ENCODE measurements at regions not wholly inside any gene's neighbourhood (a gene's known extent, or its start where the extent isn't known, plus 50 kb on each side); places are given as distances from the start of the nearest gene placed in this dataset.

- Histone ChIP-seq H3K4me1 (ENCODE audit: insufficient read depth, low read length) (no peaks in the 10 kb centered on the region), H3T11ph (ENCODE audit: low read length) (no peak overlapping the region), H4K8ac (replicated peaks; ENCODE audit: insufficient read length, low read depth, low read length) (no peak overlapping the region), H3K27me3 (ENCODE audit: insufficient read depth, low read length) (no peaks in the 10 kb centered on the region), H2BK120ac (ENCODE audit: low read depth, low read length, poor library complexity, severe bottlenecking) (no peak overlapping the region), H4K20me1 (ENCODE audit: control insufficient read depth, insufficient read depth, insufficient read length) (no peaks in the 10 kb centered on the region), H3K79me1 (ENCODE audit: insufficient read depth, low read depth, low read length, poor library complexity, severe bottlenecking) (no peaks in the 10 kb centered on the region), H3K23me2 (ENCODE audit: insufficient read length, low read depth, low read length, poor library complexity, severe bottlenecking) (no peaks in the 10 kb centered on the region), H2BK15ac (ENCODE audit: low read depth, low read length) (no peak overlapping the region), H3K4me2 (ENCODE audit: insufficient read depth, insufficient read length, low read length) (no peak overlapping the region), H4K5ac (ENCODE audit: insufficient read length, low read depth, low read length) (no peak overlapping the region), H3K56ac (ENCODE audit: insufficient read length, low read depth, low read length) (no peak overlapping the region), H2AK5ac (ENCODE audit: insufficient read length, low read length) (no peak overlapping the region), H3K4ac (ENCODE audit: low read depth, low read length) (no peak overlapping the region), H3K18ac (ENCODE audit: insufficient read length, low read depth, low read length) (no peak overlapping the region), H3K9ac (ENCODE audit: extremely low read depth, insufficient read length, low read length) (no peak overlapping the region), H2BK12ac (ENCODE audit: insufficient read length, low read depth, low read length) (no peak overlapping the region), H2AFZ (ENCODE audit: low read length) (no peak overlapping the region), H4K91ac (ENCODE audit: insufficient read length, low read depth, low read length) (no peak overlapping the region), H2BK5ac (ENCODE audit: insufficient read length, low read length) (no peak overlapping the region), H3K9me3 (ENCODE audit: control insufficient read depth, low read depth, low read length) (no peaks in the 10 kb centered on the region), H2BK20ac (ENCODE audit: low read depth, low read length, poor library complexity, severe bottlenecking) (no peak overlapping the region), H3K27ac (ENCODE audit: insufficient read length, low read depth, low read length) (no peak overlapping the region), H3K79me2 (ENCODE audit: insufficient read depth, low read length) (no peaks in the 10 kb centered on the region), H3K23ac (ENCODE audit: insufficient read length, low read depth, low read length) (no peak overlapping the region), H3K14ac (ENCODE audit: insufficient read depth, low read length) (no peak overlapping the region)
- Mint-ChIP-seq H3K4me3 (no peak overlapping the region), H3K36me3 (ENCODE audit: insufficient read depth in 1 of 3, low read depth in 3 of 3) (no peaks in the 10 kb centered on the region), H3K4me1 (no peaks in the 10 kb centered on the region), H3K27ac (no peak overlapping the region), H3K9me3 (no peaks in the 10 kb centered on the region), H3K27me3 (ENCODE audit: low read depth) (peaks cover 4% of the 10 kb centered on the region; the same call in 1 of the 2 replicates)
- WGBS (ENCODE audit: extremely low coverage, insufficient read length, low lambda C conversion rate), result no CpG with 5 or more reads among the region's 2 CpGs
- DNase-seq, result no peak
- TF ChIP-seq, protein P1, sequence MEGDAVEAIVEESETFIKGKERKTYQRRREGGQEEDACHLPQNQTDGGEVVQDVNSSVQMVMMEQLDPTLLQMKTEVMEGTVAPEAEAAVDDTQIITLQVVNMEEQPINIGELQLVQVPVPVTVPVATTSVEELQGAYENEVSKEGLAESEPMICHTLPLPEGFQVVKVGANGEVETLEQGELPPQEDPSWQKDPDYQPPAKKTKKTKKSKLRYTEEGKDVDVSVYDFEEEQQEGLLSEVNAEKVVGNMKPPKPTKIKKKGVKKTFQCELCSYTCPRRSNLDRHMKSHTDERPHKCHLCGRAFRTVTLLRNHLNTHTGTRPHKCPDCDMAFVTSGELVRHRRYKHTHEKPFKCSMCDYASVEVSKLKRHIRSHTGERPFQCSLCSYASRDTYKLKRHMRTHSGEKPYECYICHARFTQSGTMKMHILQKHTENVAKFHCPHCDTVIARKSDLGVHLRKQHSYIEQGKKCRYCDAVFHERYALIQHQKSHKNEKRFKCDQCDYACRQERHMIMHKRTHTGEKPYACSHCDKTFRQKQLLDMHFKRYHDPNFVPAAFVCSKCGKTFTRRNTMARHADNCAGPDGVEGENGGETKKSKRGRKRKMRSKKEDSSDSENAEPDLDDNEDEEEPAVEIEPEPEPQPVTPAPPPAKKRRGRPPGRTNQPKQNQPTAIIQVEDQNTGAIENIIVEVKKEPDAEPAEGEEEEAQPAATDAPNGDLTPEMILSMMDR (conservative IDR thresholded peaks at IDR 0.05), result no peak
Observed at GRCh38 chr7:39845006-39845405, 105.0 kb upstream of the CDK13 start.
